ENCODE measurements at regions not wholly inside any gene's neighbourhood (a gene's known extent, or its start where the extent isn't known, plus 50 kb on each side); places are given as distances from the start of the nearest gene placed in this dataset.

- H3K27me3 Mint-ChIP-seq (ENCODE audit: low read depth), result peaks cover 3% of the 10 kb centered on the region
- H3K9me3 ChIP-seq (ENCODE audit: control insufficient read depth, low read depth, low read length), result no peaks in the 10 kb centered on the region
- WGBS (ENCODE audit: extremely low coverage, insufficient read length, low lambda C conversion rate), result no CpG with 5 or more reads among the region's 4 CpGs
Measured at GRCh38 chr5:66362687-66363086, 218.6 kb downstream of the SREK1 start.

More at GRCh38 chr5:66362687-66363086, 218.6 kb downstream of the SREK1 start:
- no peaks in the 10 kb centered on the region for H3K79me1 ChIP-seq (ENCODE audit: insufficient read depth, low read depth, low read length, poor library complexity, severe bottlenecking)
- no peak overlapping the region for H2BK15ac ChIP-seq (ENCODE audit: low read depth, low read length)
- no peak for TF ChIP-seq CTCF (conservative IDR thresholded peaks at IDR 0.05)
- H3T11ph ChIP-seq (ENCODE audit: low read length), result no peak overlapping the region
- H3K18ac ChIP-seq (ENCODE audit: insufficient read length, low read depth, low read length), result no peak overlapping the region
- H2AFZ ChIP-seq (ENCODE audit: low read length), result no peak overlapping the region
- no peak overlapping the region for H3K4ac ChIP-seq (ENCODE audit: low read depth, low read length)
- Mint-ChIP-seq H3K9me3 (no peaks in the 10 kb centered on the region), H3K27ac (no peak overlapping the region), H3K36me3 (ENCODE audit: insufficient read depth in 1 of 3, low read depth in 3 of 3) (no peaks in the 10 kb centered on the region), H3K4me1 (peaks cover 0 to 3% of the 10 kb centered on the region in 2 experiments; a peak in 1 of 4 replicates), H3K4me3 (no peak overlapping the region)
- H4K8ac ChIP-seq (replicated peaks; ENCODE audit: insufficient read length, low read depth, low read length), result no peak overlapping the region
- no peak overlapping the region for H2AK5ac ChIP-seq (ENCODE audit: insufficient read length, low read length)
- no peak overlapping the region for H2BK12ac ChIP-seq (ENCODE audit: insufficient read length, low read depth, low read length)
- no peaks in the 10 kb centered on the region for H3K27me3 ChIP-seq (ENCODE audit: insufficient read depth, low read length)
- H3K79me2 ChIP-seq (ENCODE audit: insufficient read depth, low read length), result no peaks in the 10 kb centered on the region
- no peaks in the 10 kb centered on the region for H4K20me1 ChIP-seq (ENCODE audit: control insufficient read depth, insufficient read depth, insufficient read length)
- H3K27ac ChIP-seq (ENCODE audit: insufficient read length, low read depth, low read length), result no peak overlapping the region
- H4K91ac ChIP-seq (ENCODE audit: insufficient read length, low read depth, low read length), result no peak overlapping the region
- H2BK20ac ChIP-seq (ENCODE audit: low read depth, low read length, poor library complexity, severe bottlenecking), result no peak overlapping the region
- no peak overlapping the region for H4K5ac ChIP-seq (ENCODE audit: insufficient read length, low read depth, low read length)
- no peak overlapping the region for H2BK120ac ChIP-seq (ENCODE audit: low read depth, low read length, poor library complexity, severe bottlenecking)
- H3K23ac ChIP-seq (ENCODE audit: insufficient read length, low read depth, low read length), result no peak overlapping the region
- H3K4me2 ChIP-seq (ENCODE audit: insufficient read depth, insufficient read length, low read length), result no peak overlapping the region
- no peak overlapping the region for H2BK5ac ChIP-seq (ENCODE audit: insufficient read length, low read length)
- H3K14ac ChIP-seq (ENCODE audit: insufficient read depth, low read length), result no peak overlapping the region
- no peaks in the 10 kb centered on the region for H3K4me1 ChIP-seq (ENCODE audit: insufficient read depth, low read length)
- DNase-seq, result no peak
- no peaks in the 10 kb centered on the region for H3K23me2 ChIP-seq (ENCODE audit: insufficient read length, low read depth, low read length, poor library complexity, severe bottlenecking)
- H3K9ac ChIP-seq (ENCODE audit: extremely low read depth, insufficient read length, low read length), result no peak overlapping the region
- H3K56ac ChIP-seq (ENCODE audit: insufficient read length, low read depth, low read length), result no peak overlapping the region

All from H9 (cell line).